ENCODE measurements at regions not wholly inside any gene's neighbourhood (a gene's known extent, or its start where the extent isn't known, plus 50 kb on each side); places are given as distances from the start of the nearest gene placed in this dataset.

GRCh38 chr18:78895207-78896001 lies 84.2 kb upstream of the SALL3 start:
- no peaks in the 10 kb centered on the region for H3K27me3 Mint-ChIP-seq
- no peaks in the 10 kb centered on the region for H3K9me3 Mint-ChIP-seq
- no peak overlapping the region for H3K27ac Mint-ChIP-seq
- no peaks in the 10 kb centered on the region for H3K36me3 Mint-ChIP-seq
- no peak overlapping the region for H3K4me3 Mint-ChIP-seq
- no peak for DNase-seq
- H3K4me1 Mint-ChIP-seq, result no peaks in the 10 kb centered on the region

- H3K4me1 Mint-ChIP-seq, result no peaks in the 10 kb centered on the region
- H3K36me3 Mint-ChIP-seq, result no peaks in the 10 kb centered on the region
- no peak overlapping the region for H3K27ac Mint-ChIP-seq
- DNase-seq, result no peak
- no peak overlapping the region for H3K4me3 Mint-ChIP-seq
- no peaks in the 10 kb centered on the region for H3K27me3 Mint-ChIP-seq
- H3K9me3 Mint-ChIP-seq, result no peaks in the 10 kb centered on the region
These were observed 83.3 kb upstream of the SALL3 start for GRCh38 chr18:78896111-78896905.

- no peak for DNase-seq
- Mint-ChIP-seq H3K36me3 (no peaks in the 10 kb centered on the region), H3K9me3 (no peaks in the 10 kb centered on the region), H3K4me1 (no peaks in the 10 kb centered on the region), H3K4me3 (no peak overlapping the region), H3K27ac (no peak overlapping the region), H3K27me3 (peaks cover 10% of the 10 kb centered on the region)
These were observed 81.6 kb upstream of the SALL3 start for GRCh38 chr18:78898066-78898465.

- H3K27ac Mint-ChIP-seq, result no peak overlapping the region
- H3K27me3 Mint-ChIP-seq, result peaks cover 10% of the 10 kb centered on the region
- no peak for DNase-seq
- no peaks in the 10 kb centered on the region for H3K36me3 Mint-ChIP-seq
- no peak overlapping the region for H3K4me3 Mint-ChIP-seq
- no peaks in the 10 kb centered on the region for H3K9me3 Mint-ChIP-seq
- no peaks in the 10 kb centered on the region for H3K4me1 Mint-ChIP-seq
These were observed 81.0 kb upstream of the SALL3 start for GRCh38 chr18:78898635-78899034.

GRCh38 chr18:78899241-78899640 lies 80.4 kb upstream of the SALL3 start:
- Mint-ChIP-seq H3K4me3 (no peak overlapping the region), H3K27ac (no peak overlapping the region), H3K4me1 (no peaks in the 10 kb centered on the region), H3K27me3 (peaks cover 10% of the 10 kb centered on the region), H3K9me3 (no peaks in the 10 kb centered on the region), H3K36me3 (no peaks in the 10 kb centered on the region)
- DNase-seq, result no peak

GRCh38 chr18:78900938-78901909 lies 78.4 kb upstream of the SALL3 start:
- H3K4me1 Mint-ChIP-seq, result no peaks in the 10 kb centered on the region
- peaks cover 10% of the 10 kb centered on the region for H3K27me3 Mint-ChIP-seq
- no peak for DNase-seq
- H3K27ac Mint-ChIP-seq, result no peak overlapping the region
- no peaks in the 10 kb centered on the region for H3K9me3 Mint-ChIP-seq
- H3K4me3 Mint-ChIP-seq, result no peak overlapping the region
- no peaks in the 10 kb centered on the region for H3K36me3 Mint-ChIP-seq

- Mint-ChIP-seq H3K4me1 (no peaks in the 10 kb centered on the region), H3K27ac (no peak overlapping the region), H3K36me3 (no peaks in the 10 kb centered on the region), H3K9me3 (no peaks in the 10 kb centered on the region), H3K4me3 (no peak overlapping the region), H3K27me3 (peaks cover 15% of the 10 kb centered on the region)
- DNase-seq, result no peak
These were observed 77.5 kb upstream of the SALL3 start for GRCh38 chr18:78901923-78902794.

GRCh38 chr18:78902795-78903435 lies 76.7 kb upstream of the SALL3 start:
- Mint-ChIP-seq H3K9me3 (no peaks in the 10 kb centered on the region), H3K4me3 (no peak overlapping the region), H3K36me3 (no peaks in the 10 kb centered on the region), H3K4me1 (no peaks in the 10 kb centered on the region), H3K27me3 (peaks cover 18% of the 10 kb centered on the region), H3K27ac (no peak overlapping the region)
- no peak for DNase-seq

GRCh38 chr18:78903436-78904178 lies 76.0 kb upstream of the SALL3 start:
- Mint-ChIP-seq H3K4me3 (no peak overlapping the region), H3K27me3 (peaks cover 18% of the 10 kb centered on the region), H3K9me3 (no peaks in the 10 kb centered on the region), H3K27ac (no peak overlapping the region), H3K36me3 (no peaks in the 10 kb centered on the region), H3K4me1 (no peaks in the 10 kb centered on the region)
- DNase-seq, result no peak

- Mint-ChIP-seq H3K4me1 (no peaks in the 10 kb centered on the region), H3K27ac (no peak overlapping the region), H3K27me3 (peaks cover 18% of the 10 kb centered on the region), H3K9me3 (no peaks in the 10 kb centered on the region), H3K36me3 (no peaks in the 10 kb centered on the region), H3K4me3 (no peak overlapping the region)
- DNase-seq, result no peak
These were observed 75.5 kb upstream of the SALL3 start for GRCh38 chr18:78904179-78904531.

- Mint-ChIP-seq H3K27me3 (peaks cover 18% of the 10 kb centered on the region), H3K27ac (no peak overlapping the region), H3K36me3 (no peaks in the 10 kb centered on the region), H3K4me1 (no peaks in the 10 kb centered on the region), H3K9me3 (no peaks in the 10 kb centered on the region), H3K4me3 (no peak overlapping the region)
- no peak for DNase-seq
These were observed 74.3 kb upstream of the SALL3 start for GRCh38 chr18:78905334-78905733.

GRCh38 chr18:78906066-78906465 lies 73.6 kb upstream of the SALL3 start:
- Mint-ChIP-seq H3K36me3 (no peaks in the 10 kb centered on the region), H3K27ac (no peak overlapping the region), H3K27me3 (peaks cover 18% of the 10 kb centered on the region), H3K4me3 (no peak overlapping the region), H3K4me1 (no peaks in the 10 kb centered on the region), H3K9me3 (no peaks in the 10 kb centered on the region)
- DNase-seq, result no peak

GRCh38 chr18:78908462-78909260 lies 71.0 kb upstream of the SALL3 start:
- Mint-ChIP-seq H3K27ac (no peak overlapping the region), H3K4me1 (no peaks in the 10 kb centered on the region)
- DNase-seq, result no peak

More at GRCh38 chr18:78908462-78909260, 71.0 kb upstream of the SALL3 start:
- H3K36me3 Mint-ChIP-seq, result no peaks in the 10 kb centered on the region
- peaks cover 8% of the 10 kb centered on the region for H3K27me3 Mint-ChIP-seq
- no peak overlapping the region for H3K4me3 Mint-ChIP-seq
- no peaks in the 10 kb centered on the region for H3K9me3 Mint-ChIP-seq

Data from activated naive CD8-positive, alpha-beta T cell treated with anti-CD3 and anti-CD28 coated beads for 36 hours (primary cell).